Neural progenitor cell (in vitro differentiated cells): ENCODE measurements at regions not wholly inside any gene's neighbourhood (a gene's known extent, or its start where the extent isn't known, plus 50 kb on each side); places are given as distances from the start of the nearest gene placed in this dataset.
"Not testable (repeated sequence)": the region's sequence is repeated elsewhere in the genome, so short reads cannot be mapped to it uniquely, and the experiment has no call there.

ENCODE experiments used
- DNase-seq: peaks from one replicate; pipeline ENCODE4 v3.0.0-alpha.2; 2016; ENCODE audit warnings: low spot score
- H2AFZ ChIP-seq: fragments of 200-600 bp; sonication (generic); replicated peaks from 2 replicates; pipeline ENCODE4 v1.6.1; 2016; ENCODE audit warnings: antibody characterized with exemption
- H3F3A ChIP-seq: fragments of 200-600 bp; sonication (generic); 2 replicates; pipeline ENCODE4 v1.6.1; 2016; ENCODE audit warnings: antibody characterized with exemption, low read depth
- H3K27ac ChIP-seq: fragments of 200-600 bp; sonication (generic); 2 replicates; pipeline ENCODE4 v1.5.1; 2016; ENCODE audit warnings: mild to moderate bottlenecking
- H3K27me3 ChIP-seq: fragments of 200-600 bp; sonication (generic); 2 replicates; pipeline ENCODE4 v1.6.1; 2016; ENCODE audit warnings: mild to moderate bottlenecking, moderate library complexity
- H3K36me3 ChIP-seq: fragments of 200-600 bp; sonication (generic); 2 replicates; pipeline ENCODE4 v1.5.1; 2016
- H3K4me1 ChIP-seq: fragments of 200-600 bp; sonication (generic); 2 replicates; pipeline ENCODE4 v1.6.1; 2016; ENCODE audit warnings: mixed run types
- H3K4me2 ChIP-seq: fragments of 200-600 bp; sonication (generic); 2 replicates; pipeline ENCODE4 v1.6.1; 2016
- H3K4me3 ChIP-seq: fragments of 200-600 bp; sonication (generic); 2 replicates; pipeline ENCODE4 v1.5.1; 2016
- H3K79me2 ChIP-seq: fragments of 200-600 bp; sonication (generic); 2 replicates; pipeline ENCODE4 v1.6.1; 2016; ENCODE audit warnings: low read depth
- H3K9ac ChIP-seq: fragments of 200-600 bp; sonication (generic); 2 replicates; pipeline ENCODE4 v1.6.1; 2016
- H3K9me3 ChIP-seq: fragments of 200-600 bp; sonication (generic); 2 replicates; pipeline ENCODE4 v1.5.1; 2016; ENCODE audit warnings: low read depth
- H4K20me1 ChIP-seq: fragments of 200-600 bp; sonication (generic); 2 replicates; pipeline ENCODE4 v1.6.1; 2016; ENCODE audit warnings: low read depth
- H3K27ac Mint-ChIP-seq: 3 replicates; pipeline ENCODE4 v1.8.0; 2021; ENCODE audit warnings: mixed read lengths
- H3K27me3 Mint-ChIP-seq: 2 replicates; pipeline ENCODE4 v1.8.0; 2022; ENCODE audit warnings: low read depth, mild to moderate bottlenecking, inconsistent platforms, moderate library complexity, mixed read lengths; ENCODE audit not compliant: insufficient read depth
- H3K36me3 Mint-ChIP-seq: 3 replicates; pipeline ENCODE4 v1.8.0; 2021; ENCODE audit warnings: mixed read lengths
- H3K4me1 Mint-ChIP-seq: 3 replicates; pipeline ENCODE4 v1.8.0; 2021; ENCODE audit warnings: mixed read lengths
- H3K4me3 Mint-ChIP-seq: 3 replicates; pipeline ENCODE4 v1.8.0; 2021; ENCODE audit warnings: mild to moderate bottlenecking, moderate library complexity, mixed read lengths
- H3K9me3 Mint-ChIP-seq: 3 replicates; pipeline ENCODE4 v1.8.0; 2020; ENCODE audit warnings: mixed read lengths
- CTCF ChIP-seq: fragments of 200-600 bp; sonication (generic); IDR thresholded peaks from 2 replicates; pipeline ENCODE4 v1.5.1; 2017; ENCODE audit warnings: antibody characterized with exemption, mild to moderate bottlenecking
- EZH2 ChIP-seq: fragments of 200-600 bp; sonication (generic); IDR thresholded peaks from 2 replicates; pipeline ENCODE4 v1.6.1; 2017; ENCODE audit warnings: antibody characterized with exemption, mild to moderate bottlenecking, moderate library complexity
- EZH2phosphoT487 ChIP-seq: fragments of 200-600 bp; sonication (generic); IDR thresholded peaks from 2 replicates; pipeline ENCODE4 v1.6.1; 2017; ENCODE audit warnings: antibody characterized with exemption

GRCh38 chr2:78757191-78757590, 268.3 kb upstream of the REG3G start:
- Mint-ChIP-seq H3K27ac (no peak overlapping the region), H3K4me1 (peaks cover 4% of the 10 kb centered on the region)
- no peak for DNase-seq

GRCh38 chr2:78757640-78758039, 267.9 kb upstream of the REG3G start:
- no peak overlapping the region for H2AFZ ChIP-seq
- no peaks in the 10 kb centered on the region for H3K36me3 Mint-ChIP-seq
- no peak for DNase-seq
- H3K4me3 Mint-ChIP-seq: no peak overlapping the region
- H4K20me1 ChIP-seq: no peaks in the 10 kb centered on the region
- peaks cover 4% of the 10 kb centered on the region for H3K27me3 Mint-ChIP-seq
- no peaks in the 10 kb centered on the region for H3F3A ChIP-seq
- no peaks in the 10 kb centered on the region for H3K36me3 ChIP-seq
- no peaks in the 10 kb centered on the region for H3K9me3 ChIP-seq
- H3K9ac ChIP-seq: no peak overlapping the region
- no peak overlapping the region for H3K27ac ChIP-seq
- no peaks in the 10 kb centered on the region for H3K79me2 ChIP-seq
- no peak overlapping the region for H3K27ac Mint-ChIP-seq
- peaks cover 4% of the 10 kb centered on the region for H3K4me1 Mint-ChIP-seq
- no peak overlapping the region for H3K4me3 ChIP-seq
- no peaks in the 10 kb centered on the region for H3K4me1 ChIP-seq
- H3K4me2 ChIP-seq: no peak overlapping the region
- no peaks in the 10 kb centered on the region for H3K27me3 ChIP-seq
- no peak for TF ChIP-seq CTCF
- no peak for TF ChIP-seq EZH2
- TF ChIP-seq EZH2phosphoT487: no peak
- peaks cover 18% of the 10 kb centered on the region for H3K9me3 Mint-ChIP-seq

More at GRCh38 chr2:78757191-78757590, 268.3 kb upstream of the REG3G start:
- Mint-ChIP-seq H3K36me3 (no peaks in the 10 kb centered on the region), H3K4me3 (no peak overlapping the region), H3K27me3 (peaks cover 5% of the 10 kb centered on the region), H3K9me3 (peaks cover 13% of the 10 kb centered on the region)
- H3K9ac ChIP-seq: no peak overlapping the region
- H3K4me3 ChIP-seq: no peak overlapping the region
- H3K36me3 ChIP-seq: no peaks in the 10 kb centered on the region
- H2AFZ ChIP-seq: peak overlapping the region; percentile 5
- H3K27me3 ChIP-seq: no peaks in the 10 kb centered on the region
- no peaks in the 10 kb centered on the region for H4K20me1 ChIP-seq
- no peaks in the 10 kb centered on the region for H3K9me3 ChIP-seq
- no peaks in the 10 kb centered on the region for H3K4me1 ChIP-seq
- H3K27ac ChIP-seq: no peak overlapping the region
- TF ChIP-seq EZH2phosphoT487: no peak
- TF ChIP-seq EZH2: no peak
- TF ChIP-seq CTCF: no peak
- H3K79me2 ChIP-seq: no peaks in the 10 kb centered on the region
- no peak overlapping the region for H3K4me2 ChIP-seq
- no peaks in the 10 kb centered on the region for H3F3A ChIP-seq

GRCh38 chr2:78758765-78759164, 266.7 kb upstream of the REG3G start:
- H3K4me3 ChIP-seq, H3K4me1 Mint-ChIP-seq, DNase-seq, H3K27me3 Mint-ChIP-seq, H3K4me2 ChIP-seq, H3K27me3 ChIP-seq, H3F3A ChIP-seq, H2AFZ ChIP-seq, H3K27ac ChIP-seq, H3K9me3 ChIP-seq, H3K4me1 ChIP-seq, H3K36me3 ChIP-seq, H3K4me3 Mint-ChIP-seq, H3K36me3 Mint-ChIP-seq, H3K9ac ChIP-seq, H4K20me1 ChIP-seq, H3K79me2 ChIP-seq: not testable (repeated sequence)
- Mint-ChIP-seq H3K27ac (peak overlapping the region; percentile 79), H3K9me3 (peaks cover 19% of the 10 kb centered on the region)

GRCh38 chr2:78766459-78766858, 259.0 kb upstream of the REG3G start:
- no peak overlapping the region for H3K27ac Mint-ChIP-seq
- H4K20me1 ChIP-seq: no peaks in the 10 kb centered on the region
- no peak overlapping the region for H3K4me3 Mint-ChIP-seq
- peaks cover 6% of the 10 kb centered on the region for H3K4me1 Mint-ChIP-seq
- TF ChIP-seq CTCF (no peak), EZH2 (no peak), EZH2phosphoT487 (no peak)
- H3F3A ChIP-seq: no peaks in the 10 kb centered on the region
- peaks cover 12% of the 10 kb centered on the region for H3K9me3 Mint-ChIP-seq
- no peak overlapping the region for H3K4me2 ChIP-seq
- H2AFZ ChIP-seq: peak overlapping the region; percentile 5
- H3K9me3 ChIP-seq: no peaks in the 10 kb centered on the region
- no peak overlapping the region for H3K27ac ChIP-seq
- DNase-seq: no peak
- H3K79me2 ChIP-seq: no peaks in the 10 kb centered on the region
- no peaks in the 10 kb centered on the region for H3K36me3 Mint-ChIP-seq
- H3K27me3 Mint-ChIP-seq: peaks cover 5% of the 10 kb centered on the region
- H3K27me3 ChIP-seq: no peaks in the 10 kb centered on the region
- no peak overlapping the region for H3K4me3 ChIP-seq
- H3K36me3 ChIP-seq: no peaks in the 10 kb centered on the region
- no peak overlapping the region for H3K9ac ChIP-seq
- no peaks in the 10 kb centered on the region for H3K4me1 ChIP-seq
